ENCODE measurements at regions not wholly inside any gene's neighbourhood (a gene's known extent, or its start where the extent isn't known, plus 50 kb on each side); places are given as distances from the start of the nearest gene placed in this dataset.

DNA sequence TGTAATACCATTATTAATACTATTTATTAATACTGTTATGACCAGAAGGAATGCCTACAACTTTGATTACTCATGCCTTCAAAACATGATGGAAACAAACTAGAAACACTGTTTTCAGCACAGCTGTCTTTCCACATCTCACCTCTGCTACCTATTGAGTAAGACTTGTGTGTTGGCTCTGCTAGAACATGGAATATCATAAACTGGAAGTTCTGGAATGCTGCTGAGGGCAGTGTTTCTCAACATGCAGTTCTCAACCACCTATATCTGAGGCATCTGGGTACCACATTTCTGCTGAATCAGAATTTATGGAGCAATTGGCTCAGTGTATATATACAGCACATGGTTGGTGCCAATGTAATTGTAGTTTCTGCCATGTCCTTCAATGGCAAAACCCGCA is 392.1 kb downstream of the TUSC7 start:
- TF ChIP-seq, protein P1, sequence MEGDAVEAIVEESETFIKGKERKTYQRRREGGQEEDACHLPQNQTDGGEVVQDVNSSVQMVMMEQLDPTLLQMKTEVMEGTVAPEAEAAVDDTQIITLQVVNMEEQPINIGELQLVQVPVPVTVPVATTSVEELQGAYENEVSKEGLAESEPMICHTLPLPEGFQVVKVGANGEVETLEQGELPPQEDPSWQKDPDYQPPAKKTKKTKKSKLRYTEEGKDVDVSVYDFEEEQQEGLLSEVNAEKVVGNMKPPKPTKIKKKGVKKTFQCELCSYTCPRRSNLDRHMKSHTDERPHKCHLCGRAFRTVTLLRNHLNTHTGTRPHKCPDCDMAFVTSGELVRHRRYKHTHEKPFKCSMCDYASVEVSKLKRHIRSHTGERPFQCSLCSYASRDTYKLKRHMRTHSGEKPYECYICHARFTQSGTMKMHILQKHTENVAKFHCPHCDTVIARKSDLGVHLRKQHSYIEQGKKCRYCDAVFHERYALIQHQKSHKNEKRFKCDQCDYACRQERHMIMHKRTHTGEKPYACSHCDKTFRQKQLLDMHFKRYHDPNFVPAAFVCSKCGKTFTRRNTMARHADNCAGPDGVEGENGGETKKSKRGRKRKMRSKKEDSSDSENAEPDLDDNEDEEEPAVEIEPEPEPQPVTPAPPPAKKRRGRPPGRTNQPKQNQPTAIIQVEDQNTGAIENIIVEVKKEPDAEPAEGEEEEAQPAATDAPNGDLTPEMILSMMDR (IDR thresholded peaks at IDR 0.05): no peak
- no peak for TF ChIP-seq POLR2A (IDR thresholded peaks at IDR 0.05)

All from right lobe of liver (tissue), 4 donors.